Liver (tissue), 8 donors: ENCODE measurements at regions not wholly inside any gene's neighbourhood (a gene's known extent, or its start where the extent isn't known, plus 50 kb on each side); places are given as distances from the start of the nearest gene placed in this dataset.

ENCODE experiments used
- DNase-seq: peaks from one replicate; pipeline ENCODE4 v3.0.0-alpha.2; 2017; ENCODE audit warnings: low spot score
- H3K27ac ChIP-seq, 2 donors: one replicate each; pipeline ENCODE4 v1.7.0; 2013; ENCODE audit warnings: inconsistent platforms in 2 of 2, low read length in 2 of 2, control low read depth in 1 of 2, low read depth in 1 of 2, mild to moderate bottlenecking in 1 of 2
- H3K27me3 ChIP-seq, 4 donors: one replicate each; pipeline versions ENCODE4 v1.6.1 to v1.7.0; 2013; ENCODE audit warnings: low read length in 3 of 4, inconsistent platforms in 1 of 4, mild to moderate bottlenecking in 1 of 4, moderate library complexity in 1 of 4; ENCODE audit not compliant: control insufficient read depth in 4 of 4, insufficient read depth in 4 of 4
- H3K36me3 ChIP-seq, 4 donors: one replicate each; pipeline versions ENCODE4 v1.6.1 to v1.7.0; 2013; ENCODE audit warnings: low read length in 3 of 4, mild to moderate bottlenecking in 3 of 4, low read depth in 1 of 4, moderate library complexity in 1 of 4; ENCODE audit not compliant: control insufficient read depth in 4 of 4, insufficient read depth in 3 of 4
- H3K4me1 ChIP-seq, 4 donors: one replicate each; pipeline versions ENCODE4 v1.6.1 to v1.7.0; 2013; ENCODE audit warnings: low read length in 3 of 4, mild to moderate bottlenecking in 3 of 4, moderate library complexity in 1 of 4; ENCODE audit not compliant: control insufficient read depth in 4 of 4, insufficient read depth in 4 of 4
- H3K4me3 ChIP-seq, 3 donors: one replicate each; pipeline versions ENCODE4 v1.6.1 to v1.7.0; 2013; ENCODE audit warnings: low read length in 3 of 3, control low read depth in 1 of 3, low read depth in 1 of 3, mild to moderate bottlenecking in 1 of 3
- H3K9ac ChIP-seq, 2 donors: one replicate each; pipeline ENCODE4 v1.7.0; 2013; ENCODE audit warnings: low read length in 2 of 2, mild to moderate bottlenecking in 2 of 2, moderate library complexity in 2 of 2, control low read depth in 1 of 2, low read depth in 1 of 2
- H3K9me3 ChIP-seq, 4 donors: one replicate each; pipeline versions ENCODE4 v1.6.1 to v1.7.0; 2013; ENCODE audit warnings: low read length in 3 of 4; ENCODE audit not compliant: control insufficient read depth in 4 of 4
- ATF3 ChIP-seq: IDR thresholded peaks from 2 replicates; pipeline ENCODE4 v1.6.1; 2016; ENCODE audit warnings: antibody characterized with exemption
- EGR1 ChIP-seq, 2 donors: IDR thresholded peaks; 2 replicates each; pipeline ENCODE4 v1.6.1; 2016 to 2018; ENCODE audit warnings: antibody characterized with exemption in 2 of 2, low read depth in 2 of 2
- FOXA1 ChIP-seq: IDR thresholded peaks from 2 replicates; pipeline ENCODE4 v1.6.1; 2016; ENCODE audit warnings: antibody characterized with exemption
- GABPA ChIP-seq, 2 donors: IDR thresholded peaks in 1 of 2; conservative IDR thresholded peaks in 1 of 2; 2 replicates each; pipeline ENCODE4 v1.6.1; 2016; ENCODE audit warnings: antibody characterized with exemption in 2 of 2, mild to moderate bottlenecking in 1 of 2, moderate library complexity in 1 of 2
- HNF4A ChIP-seq, 2 donors: conservative IDR thresholded peaks; 2 replicates each; pipeline ENCODE4 v1.6.1; 2016; ENCODE audit warnings: antibody characterized with exemption in 2 of 2, mild to moderate bottlenecking in 2 of 2
- JUND ChIP-seq, 2 donors: IDR thresholded peaks; 2 replicates each; pipeline ENCODE4 v1.6.1; 2016; ENCODE audit warnings: antibody characterized with exemption in 2 of 2
- MAX ChIP-seq: IDR thresholded peaks from 2 replicates; pipeline ENCODE4 v1.6.1; 2016; ENCODE audit warnings: antibody characterized with exemption
- NR2F2 ChIP-seq: IDR thresholded peaks from 2 replicates; pipeline ENCODE4 v1.6.1; 2016; ENCODE audit warnings: antibody characterized with exemption
- RXRA ChIP-seq, 2 donors: IDR thresholded peaks; 2 replicates each; pipeline ENCODE4 v1.6.1; 2017 to 2018; ENCODE audit warnings: antibody characterized with exemption in 2 of 2, mild to moderate bottlenecking in 1 of 2
- SP1 ChIP-seq: IDR thresholded peaks from 2 replicates; pipeline ENCODE4 v1.6.1; 2018; ENCODE audit warnings: antibody characterized with exemption, mild to moderate bottlenecking
- TAF1 ChIP-seq: conservative IDR thresholded peaks from 2 replicates; pipeline ENCODE4 v1.6.1; 2016; ENCODE audit warnings: antibody characterized with exemption, mild to moderate bottlenecking
- YY1 ChIP-seq: IDR thresholded peaks from 2 replicates; pipeline ENCODE4 v1.6.1; 2016; ENCODE audit warnings: antibody characterized with exemption, mild to moderate bottlenecking
- ZBTB33 ChIP-seq: IDR thresholded peaks from 2 replicates; pipeline ENCODE4 v1.6.1; 2016; ENCODE audit warnings: antibody characterized with exemption
- WGBS: extraction: QIAGEN DNeasy Blood & Tissue Kit; methylation state at CpG from one replicate; pipeline ENCODE4 v1.1.7; 2013; 5-methylcytosine and 5-hydroxymethylcytosine counted together
- TF ChIP-seq, protein P1 (sequence below): fragments of 150-350 bp; IDR thresholded peaks from 2 replicates; pipeline ENCODE4 v1.5.1; 2017; ENCODE audit warnings: improper control_type of control experiment, low read depth, low read length; ENCODE audit not compliant: missing input control
- donor health status: healthy.
- donor health status: healthy.
- donor health status: healthy.
- donor health status: healthy.
- donor health status: healthy.

DNA sequence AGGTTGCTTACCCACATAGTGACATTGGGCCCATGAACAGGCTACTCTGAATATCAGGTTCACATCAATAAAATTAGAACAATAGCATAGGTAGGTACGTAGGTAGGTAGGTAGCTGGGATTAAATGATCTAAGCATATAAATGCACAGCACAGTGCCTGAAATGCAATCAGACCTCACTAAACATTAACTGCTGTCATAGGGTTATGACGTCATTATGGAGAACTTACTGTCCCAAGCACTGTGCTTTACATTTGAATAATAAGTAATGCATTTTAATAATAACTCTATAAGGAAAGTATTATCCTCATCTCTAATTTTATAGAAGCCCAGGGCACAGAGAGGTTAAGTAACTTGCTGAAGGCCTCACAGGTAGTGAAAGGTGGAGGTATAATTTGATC lies 112.5 kb downstream of the RPS24 start:
- no peak for DNase-seq
- Histone ChIP-seq H3K27me3 (peaks cover 0 to 2% (median 0%) of the 10 kb centered on the region in 4 donors), H3K4me3 (no peak overlapping the region), H3K9ac (no peak overlapping the region), H3K36me3 (no peaks in the 10 kb centered on the region), H3K9me3 (no peaks in the 10 kb centered on the region), H3K4me1 (no peaks in the 10 kb centered on the region), H3K27ac (no peak overlapping the region)
- no peak for TF ChIP-seq EGR1 (IDR thresholded peaks at IDR 0.05; ENCODE audit: low read depth in 2 of 2)
- TF ChIP-seq FOXA1 = no peak
- TF ChIP-seq YY1 = no peak
- TF ChIP-seq JUND (IDR thresholded peaks at IDR 0.05) = no peak
- WGBS = 83% methylated on average over 2 of the region's 2 CpGs

DNA sequence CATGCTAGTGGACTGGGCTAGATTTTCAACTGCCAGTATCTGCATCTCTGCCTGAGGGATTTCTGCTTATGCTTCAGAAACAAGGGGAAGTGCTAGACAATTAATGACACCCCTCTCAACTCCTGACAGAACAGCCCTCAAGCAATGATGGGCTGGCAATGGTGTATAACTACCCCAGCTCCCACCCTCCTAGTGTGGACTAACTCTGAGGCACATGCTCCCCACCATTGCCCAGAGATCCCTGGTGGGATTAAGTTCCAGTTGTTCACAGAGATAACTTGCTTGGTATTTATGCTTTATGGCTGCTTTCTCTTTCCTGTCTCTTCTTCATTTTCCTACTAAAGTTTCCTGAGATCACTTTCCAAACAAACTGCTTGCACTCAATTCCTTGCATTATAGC lies 113.5 kb downstream of the RPS24 start:
- H3K27me3 ChIP-seq = peaks cover 0 to 2% (median 0%) of the 10 kb centered on the region in 4 donors
- H3K4me3 ChIP-seq = no peak overlapping the region
- DNase-seq = no peak
- no peaks in the 10 kb centered on the region for H3K9me3 ChIP-seq
- no peak overlapping the region for H3K9ac ChIP-seq
- H3K36me3 ChIP-seq = no peaks in the 10 kb centered on the region
- TF ChIP-seq RXRA (IDR thresholded peaks at IDR 0.05) (no peak), MAX (no peak)
- H3K4me1 ChIP-seq = no peaks in the 10 kb centered on the region
- no peak overlapping the region for H3K27ac ChIP-seq

- H3K27me3 ChIP-seq = peaks cover 0 to 2% (median 0%) of the 10 kb centered on the region in 4 donors
- H3K9me3 ChIP-seq = no peaks in the 10 kb centered on the region
- 88% methylated on average over 7 of the region's 7 CpGs for WGBS
- no peaks in the 10 kb centered on the region for H3K4me1 ChIP-seq
- no peak overlapping the region for H3K9ac ChIP-seq
- no peak overlapping the region for H3K27ac ChIP-seq
- DNase-seq = no peak
- TF ChIP-seq SP1 (no peak), HNF4A (conservative IDR thresholded peaks at IDR 0.05) (no peak), EGR1 (IDR thresholded peaks at IDR 0.05; ENCODE audit: low read depth in 2 of 2) (no peak), ATF3 (no peak), NR2F2 (no peak)
- no peaks in the 10 kb centered on the region for H3K36me3 ChIP-seq
- no peak overlapping the region for H3K4me3 ChIP-seq
Observed at GRCh38 chr10:78148216-78148960, 114.7 kb downstream of the RPS24 start.

DNA sequence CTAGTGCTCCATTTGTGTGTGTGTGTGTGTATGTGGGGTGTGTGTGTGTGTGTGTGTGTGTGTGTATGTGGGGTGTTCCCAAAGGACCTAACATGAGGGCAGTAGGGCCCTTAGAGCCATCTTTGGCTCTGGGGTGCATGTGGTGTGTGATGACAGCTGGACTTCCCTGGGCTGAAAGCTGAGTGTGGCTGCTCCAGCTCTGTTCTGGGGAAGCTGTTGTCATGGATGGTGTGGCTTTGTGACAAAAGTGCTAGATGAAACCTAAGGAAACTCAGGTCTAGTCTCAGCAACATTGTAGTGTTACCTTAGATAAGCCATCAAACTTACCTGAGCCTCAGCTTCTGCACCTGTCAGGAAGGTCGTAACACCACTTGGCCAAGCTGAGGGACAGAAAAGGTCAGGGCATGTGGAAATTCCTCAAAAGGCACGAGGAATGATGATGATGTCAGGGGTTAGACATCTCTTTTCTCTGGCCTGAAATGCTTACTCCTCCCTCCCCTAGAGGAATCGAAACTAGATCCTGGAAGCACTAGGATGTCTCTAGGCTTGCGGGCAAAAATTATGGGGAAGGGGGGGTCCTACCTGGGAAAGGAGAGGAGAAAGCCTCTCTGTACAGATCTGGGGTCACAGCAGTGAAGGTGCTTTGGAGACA lies 115.4 kb downstream of the RPS24 start:
- 70% methylated on average over 4 of the region's 4 CpGs for WGBS
- Histone ChIP-seq H3K9me3 (no peaks in the 10 kb centered on the region), H3K4me1 (no peaks in the 10 kb centered on the region), H3K27me3 (no peaks in the 10 kb centered on the region), H3K9ac (no peak overlapping the region), H3K36me3 (no peaks in the 10 kb centered on the region), H3K27ac (no peak overlapping the region), H3K4me3 (no peak overlapping the region)
- DNase-seq = no peak
- TF ChIP-seq EGR1 (IDR thresholded peaks at IDR 0.05; ENCODE audit: low read depth in 2 of 2) (no peak), ZBTB33 (no peak), ATF3 (no peak), FOXA1 (no peak), YY1 (no peak), HNF4A (conservative IDR thresholded peaks at IDR 0.05) (no peak), TAF1 (no peak), GABPA (IDR thresholded peaks at IDR 0.05 in 1 of 2, conservative IDR thresholded peaks at IDR 0.05 in 1 of 2) (no peak), JUND (IDR thresholded peaks at IDR 0.05) (no peak), RXRA (IDR thresholded peaks at IDR 0.05) (no peak)
- TF ChIP-seq, protein P1, sequence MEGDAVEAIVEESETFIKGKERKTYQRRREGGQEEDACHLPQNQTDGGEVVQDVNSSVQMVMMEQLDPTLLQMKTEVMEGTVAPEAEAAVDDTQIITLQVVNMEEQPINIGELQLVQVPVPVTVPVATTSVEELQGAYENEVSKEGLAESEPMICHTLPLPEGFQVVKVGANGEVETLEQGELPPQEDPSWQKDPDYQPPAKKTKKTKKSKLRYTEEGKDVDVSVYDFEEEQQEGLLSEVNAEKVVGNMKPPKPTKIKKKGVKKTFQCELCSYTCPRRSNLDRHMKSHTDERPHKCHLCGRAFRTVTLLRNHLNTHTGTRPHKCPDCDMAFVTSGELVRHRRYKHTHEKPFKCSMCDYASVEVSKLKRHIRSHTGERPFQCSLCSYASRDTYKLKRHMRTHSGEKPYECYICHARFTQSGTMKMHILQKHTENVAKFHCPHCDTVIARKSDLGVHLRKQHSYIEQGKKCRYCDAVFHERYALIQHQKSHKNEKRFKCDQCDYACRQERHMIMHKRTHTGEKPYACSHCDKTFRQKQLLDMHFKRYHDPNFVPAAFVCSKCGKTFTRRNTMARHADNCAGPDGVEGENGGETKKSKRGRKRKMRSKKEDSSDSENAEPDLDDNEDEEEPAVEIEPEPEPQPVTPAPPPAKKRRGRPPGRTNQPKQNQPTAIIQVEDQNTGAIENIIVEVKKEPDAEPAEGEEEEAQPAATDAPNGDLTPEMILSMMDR = no peak
